ENCODE measurements at regions not wholly inside any gene's neighbourhood (a gene's known extent, or its start where the extent isn't known, plus 50 kb on each side); places are given as distances from the start of the nearest gene placed in this dataset.

- Histone ChIP-seq H3K4me1 (peaks cover 0 to 5% (median 0%) of the 10 kb centered on the region in 4 donors), H3K36me3 (no peaks in the 10 kb centered on the region), H3K9me3 (no peaks in the 10 kb centered on the region), H3K27ac (no peak overlapping the region), H3K4me3 (no peak overlapping the region), H3K27me3 (no peaks in the 10 kb centered on the region)
- intact Hi-C loops (cut with DNase I; ENCODE audit: low total_unique reads) = no loop called here
- TF ChIP-seq POLR2A (IDR thresholded peaks at IDR 0.05) = no peak
- no peak for TF ChIP-seq CTCF (IDR thresholded peaks at IDR 0.05)
- no peak for TF ChIP-seq POLR2AphosphoS5 (IDR thresholded peaks at IDR 0.05)
- TF ChIP-seq EP300 (IDR thresholded peaks at IDR 0.05) = no peak
- 87 to 92% (median 89%) methylated on average over 7 of the region's 7 CpGs for WGBS, 5 donors
- DNase-seq = no peak
Measured at GRCh38 chr2:102925003-102925402, 163.2 kb downstream of the TMEM182 start.

- H3K9me3 ChIP-seq = no peaks in the 10 kb centered on the region
- DNase-seq = no peak
- H3K27ac ChIP-seq = no peak overlapping the region
- WGBS, 5 donors = 67 to 76% (median 74%) methylated on average over 5 of the region's 5 CpGs
- intact Hi-C loops (cut with DNase I; ENCODE audit: low total_unique reads) = no loop called here
- H3K36me3 ChIP-seq = no peaks in the 10 kb centered on the region
- TF ChIP-seq CTCF (IDR thresholded peaks at IDR 0.05) (no peak), POLR2A (IDR thresholded peaks at IDR 0.05) (no peak), POLR2AphosphoS5 (IDR thresholded peaks at IDR 0.05) (no peak), EP300 (IDR thresholded peaks at IDR 0.05) (no peak)
- no peak overlapping the region for H3K4me3 ChIP-seq
- no peaks in the 10 kb centered on the region for H3K27me3 ChIP-seq
- peaks cover 0 to 5% (median 0%) of the 10 kb centered on the region in 4 donors for H3K4me1 ChIP-seq
Measured at GRCh38 chr2:102927854-102928267, 166.0 kb downstream of the TMEM182 start.

GRCh38 chr2:102929721-102930120 is 167.9 kb downstream of the TMEM182 start:
- 54 to 68% (median 57%) methylated on average over 2 of the region's 2 CpGs for WGBS, 5 donors

GRCh38 chr2:102932501-102932900 is 170.7 kb downstream of the TMEM182 start:
- no peaks in the 10 kb centered on the region for H3K27me3 ChIP-seq
- TF ChIP-seq POLR2A (IDR thresholded peaks at IDR 0.05) = no peak
- TF ChIP-seq CTCF (IDR thresholded peaks at IDR 0.05) = no peak
- TF ChIP-seq POLR2AphosphoS5 (IDR thresholded peaks at IDR 0.05) = no peak
- no peak for TF ChIP-seq EP300 (IDR thresholded peaks at IDR 0.05)
- peaks cover 0 to 5% (median 0%) of the 10 kb centered on the region in 4 donors for H3K4me1 ChIP-seq
- no peak for DNase-seq
- intact Hi-C loops (cut with DNase I; ENCODE audit: low total_unique reads) = no loop called here
- WGBS, 5 donors = 28 to 48% (median 37%) methylated on average over 6 of the region's 6 CpGs
- H3K27ac ChIP-seq = no peak overlapping the region
- H3K36me3 ChIP-seq = no peaks in the 10 kb centered on the region
- no peaks in the 10 kb centered on the region for H3K9me3 ChIP-seq
- H3K4me3 ChIP-seq = no peak overlapping the region

More at GRCh38 chr2:102929721-102930120, 167.9 kb downstream of the TMEM182 start:
- H3K36me3 ChIP-seq = no peaks in the 10 kb centered on the region
- no peak overlapping the region for H3K4me3 ChIP-seq
- no peaks in the 10 kb centered on the region for H3K9me3 ChIP-seq
- no peak overlapping the region for H3K27ac ChIP-seq
- H3K27me3 ChIP-seq = no peaks in the 10 kb centered on the region
- no peak for DNase-seq
- intact Hi-C loops (cut with DNase I; ENCODE audit: low total_unique reads) = no loop called here
- peaks cover 0 to 5% (median 0%) of the 10 kb centered on the region in 4 donors for H3K4me1 ChIP-seq
- no peak for TF ChIP-seq POLR2A (IDR thresholded peaks at IDR 0.05)
- TF ChIP-seq POLR2AphosphoS5 (IDR thresholded peaks at IDR 0.05) = no peak
- TF ChIP-seq CTCF (IDR thresholded peaks at IDR 0.05) = no peak
- no peak for TF ChIP-seq EP300 (IDR thresholded peaks at IDR 0.05)

All from stomach (tissue), 8 donors.